ENCODE measurements at regions not wholly inside any gene's neighbourhood (a gene's known extent, or its start where the extent isn't known, plus 50 kb on each side); places are given as distances from the start of the nearest gene placed in this dataset.
"Not testable (repeated sequence)": the region's sequence is repeated elsewhere in the genome, so short reads cannot be mapped to it uniquely, and the experiment has no call there.

- DNase-seq: no peak
These were observed 145.5 kb downstream of the CTH start for GRCh38 chr1:70556541-70556940.

DNA sequence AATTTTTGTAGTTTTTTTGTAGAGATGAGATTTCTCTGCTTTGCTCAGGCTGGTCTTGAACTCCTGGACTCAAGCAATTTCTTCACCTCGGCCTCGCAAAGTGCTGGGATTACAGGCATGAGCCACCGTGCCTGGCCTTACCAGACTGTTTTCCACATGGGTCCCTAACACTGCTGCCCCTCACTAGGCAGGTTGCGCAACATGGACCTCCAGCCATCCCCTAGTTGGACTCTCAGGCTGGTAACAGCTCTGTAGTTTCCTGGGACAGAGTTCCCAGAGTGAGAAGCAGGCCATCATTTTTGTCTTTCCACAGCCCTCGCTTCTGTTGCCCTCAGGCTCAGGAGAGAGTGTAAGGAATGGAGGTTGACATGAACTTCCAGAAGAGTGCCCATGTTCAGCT lies 156.1 kb downstream of the CTH start:
- no peak for DNase-seq

DNA sequence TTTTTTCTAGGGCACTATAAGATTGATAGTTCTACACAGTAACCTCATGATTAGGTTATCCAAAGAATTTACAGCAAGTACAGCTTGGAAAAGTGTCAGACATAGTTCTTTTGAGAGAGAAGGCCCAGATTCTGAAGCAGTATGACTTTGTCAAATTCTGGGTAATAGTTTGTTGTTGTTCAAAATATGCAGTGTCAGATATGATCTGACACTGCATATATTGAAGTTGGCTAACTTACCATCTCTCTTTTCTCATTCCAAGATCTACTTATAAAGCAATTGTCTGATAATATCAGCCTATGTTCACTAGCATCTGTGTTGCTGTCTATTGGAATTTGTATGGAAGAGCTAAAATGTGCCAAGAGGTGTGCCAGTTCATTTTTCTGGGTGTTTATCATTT lies 160.1 kb downstream of the CTH start:
- no peak for DNase-seq

DNA sequence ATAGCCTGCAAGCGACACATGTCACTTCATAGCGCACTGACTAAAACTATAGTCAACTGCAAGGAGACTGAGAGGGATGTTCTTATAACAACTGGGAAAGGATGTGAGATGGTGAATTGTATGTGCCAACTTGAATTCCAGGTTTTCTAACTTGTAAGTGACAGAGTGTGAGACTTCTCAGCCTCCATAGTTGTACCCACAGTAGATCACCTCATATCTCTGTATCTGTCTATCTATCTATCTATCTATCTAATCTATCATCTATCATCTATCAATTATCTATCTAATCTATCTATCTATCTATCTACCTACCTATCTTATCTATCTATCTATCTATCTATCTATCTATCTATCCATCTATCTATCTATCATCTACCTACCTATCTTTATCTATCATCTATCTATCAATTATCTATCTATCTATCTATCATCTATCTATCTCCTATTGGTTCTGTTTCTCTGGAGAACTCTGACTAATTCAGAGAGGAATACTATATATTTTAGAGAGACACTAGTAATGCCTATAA lies 162.3 kb downstream of the CTH start:
- no peak for DNase-seq

- no peak for DNase-seq
These were observed 170.6 kb downstream of the CTH start for GRCh38 chr1:70581661-70582060.

DNA sequence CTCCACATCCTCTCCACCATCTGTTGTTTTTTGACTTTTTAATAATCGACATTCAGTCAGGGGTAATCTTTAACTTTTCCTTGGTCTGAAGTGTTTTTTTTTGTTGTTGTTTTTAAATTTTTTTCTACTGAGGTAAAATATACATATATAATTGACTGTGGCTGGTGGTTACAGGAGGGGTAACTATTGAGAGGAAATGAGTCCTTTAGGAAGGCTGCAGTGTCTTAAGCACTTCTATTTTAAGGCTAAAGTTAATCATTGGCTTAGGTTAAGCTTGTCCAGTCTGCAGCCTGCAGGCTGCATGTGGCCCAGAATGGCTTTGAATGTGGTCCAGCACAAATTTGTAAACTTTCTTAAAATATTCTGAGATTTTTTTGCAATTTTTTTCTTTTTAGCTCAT lies 172.5 kb downstream of the CTH start:
- DNase-seq: no peak

DNA sequence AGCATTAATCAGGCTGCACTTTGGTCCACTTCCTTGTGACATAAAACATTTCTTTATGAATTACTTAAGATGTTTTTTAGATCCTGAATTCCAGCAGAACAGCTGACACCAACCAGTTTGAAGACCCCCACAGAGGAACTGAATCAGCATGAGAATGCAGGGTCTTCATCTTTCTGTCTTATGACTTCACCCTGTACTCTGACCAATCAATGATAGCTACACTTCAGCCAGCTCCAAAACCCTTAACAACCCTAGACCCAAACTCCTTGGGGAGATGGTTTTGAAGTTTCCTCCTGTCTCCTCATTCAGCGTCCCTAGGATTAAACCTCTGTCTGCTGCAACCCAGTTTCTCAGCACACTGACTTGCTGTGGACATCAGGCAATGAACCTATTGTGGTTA lies 175.0 kb downstream of the CTH start:
- DNase-seq: no peak

GRCh38 chr1:70587872-70588366 lies 176.9 kb downstream of the CTH start:
- DNase-seq: no peak

DNA sequence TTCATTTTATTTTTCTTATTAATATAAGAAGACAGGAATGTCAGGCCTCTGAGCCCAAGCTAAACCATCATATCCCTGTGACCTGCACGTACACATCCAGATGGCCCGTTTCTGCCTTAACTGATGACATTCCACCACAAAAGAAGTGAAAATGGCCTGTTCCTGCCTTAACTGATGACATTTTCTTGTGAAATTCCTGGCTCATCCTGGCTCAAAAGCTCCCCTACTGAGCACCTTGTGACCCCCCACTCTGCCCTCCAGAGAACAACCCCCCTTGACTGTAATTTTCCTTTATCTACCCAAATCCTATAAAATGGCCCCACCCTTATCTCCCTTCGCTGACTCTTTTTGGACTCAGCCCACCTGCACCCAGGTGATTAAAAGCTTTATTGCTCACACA lies 182.5 kb downstream of the CTH start:
- not testable (repeated sequence) for DNase-seq

- no peak for DNase-seq
These were observed 197.7 kb downstream of the CTH start for GRCh38 chr1:70608815-70609214.

GRCh38 chr1:70610164-70610563 lies 199.1 kb downstream of the CTH start:
- DNase-seq: not testable (repeated sequence)

DNA sequence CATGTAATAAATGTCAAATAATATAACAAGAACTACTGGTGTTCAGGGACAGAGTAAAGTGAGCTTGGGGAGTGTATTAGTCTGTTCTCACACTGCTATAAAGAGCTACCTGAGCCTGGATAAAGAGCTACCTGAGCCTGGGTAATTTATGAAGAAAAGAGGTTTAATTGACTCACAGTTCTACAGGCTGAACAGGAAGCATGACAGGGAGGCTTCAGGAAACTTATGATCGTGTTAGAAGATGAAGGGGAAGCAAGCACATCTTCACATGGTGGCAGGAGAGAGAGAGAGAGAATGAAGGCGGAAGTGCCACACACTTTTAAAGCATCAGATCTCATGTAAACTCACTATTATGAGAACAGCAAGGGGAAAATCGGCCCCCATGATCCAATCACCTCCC lies 205.9 kb downstream of the CTH start:
- no peak for DNase-seq

DNA sequence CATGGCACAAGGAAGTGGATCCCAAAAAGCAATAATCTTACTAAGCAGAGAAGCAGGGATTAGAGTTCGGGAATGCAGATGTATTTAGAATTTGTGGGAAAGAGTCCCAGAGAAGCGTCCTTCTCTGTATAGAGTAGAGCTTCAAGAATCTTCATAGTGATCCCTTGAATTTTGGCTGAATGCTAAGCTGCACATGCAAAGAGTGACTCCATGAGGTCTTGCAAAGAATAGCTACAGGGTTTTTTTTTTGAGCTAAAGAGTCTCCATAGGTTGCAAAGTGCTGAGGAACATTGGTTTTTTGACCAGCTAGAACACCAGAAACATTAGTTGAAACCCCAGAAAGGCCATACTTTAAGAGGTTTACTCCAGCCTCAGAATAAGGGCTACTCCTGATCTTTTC lies 206.7 kb downstream of the CTH start:
- no peak for DNase-seq

- no peak for DNase-seq
These were observed 216.8 kb downstream of the CTH start for GRCh38 chr1:70627910-70628309.

DNA sequence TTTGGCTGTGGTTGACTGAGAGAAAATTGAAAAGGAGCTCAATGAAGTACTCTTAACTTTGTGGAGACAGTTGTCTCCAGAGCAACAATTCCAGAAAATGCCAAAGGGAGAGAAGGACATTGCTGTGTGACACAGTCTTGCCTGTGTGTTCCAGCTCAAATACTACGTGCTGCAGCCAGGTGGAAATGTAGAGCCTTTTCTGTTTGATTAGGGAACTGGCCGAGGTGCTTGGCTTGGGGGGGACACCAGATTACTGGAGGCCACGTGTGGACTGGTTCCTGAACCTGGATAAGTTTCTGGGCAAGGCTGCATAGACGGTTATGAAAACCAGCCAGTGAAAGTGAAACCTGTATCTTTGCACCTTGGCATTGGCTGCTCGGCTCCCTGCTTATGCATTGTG lies 217.9 kb downstream of the CTH start:
- no peak for DNase-seq

GRCh38 chr1:70633004-70633403 lies 221.9 kb downstream of the CTH start:
- no peak for DNase-seq

- no peak for DNase-seq
These were observed 224.8 kb downstream of the CTH start for GRCh38 chr1:70635868-70636267.

DNA sequence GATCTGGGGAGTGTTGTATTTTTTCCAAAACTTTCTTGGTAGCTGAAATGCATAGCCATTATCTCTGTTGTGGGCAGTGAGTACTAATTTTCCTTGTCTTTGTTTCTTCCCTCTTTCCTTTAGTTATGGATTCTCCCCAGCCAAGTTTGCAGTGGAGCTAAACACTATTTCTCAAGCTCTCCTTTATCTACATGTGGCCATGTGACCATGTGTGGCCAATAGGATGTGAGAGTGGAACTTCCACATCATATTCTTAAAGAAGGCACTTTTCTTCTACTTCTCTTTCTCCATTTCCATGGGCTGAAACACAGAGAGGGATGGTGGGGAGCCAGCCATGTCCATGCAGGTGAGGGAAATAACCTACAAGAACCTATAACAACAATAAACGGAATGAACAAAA lies 230.8 kb downstream of the CTH start:
- DNase-seq: no peak

GRCh38 chr1:70656361-70656760 lies 245.3 kb downstream of the CTH start:
- DNase-seq: no peak

- DNase-seq: no peak
These were observed 248.8 kb downstream of the CTH start for GRCh38 chr1:70659891-70660290.

GRCh38 chr1:70666381-70667140 lies 255.5 kb downstream of the CTH start:
- DNase-seq: no peak

DNA sequence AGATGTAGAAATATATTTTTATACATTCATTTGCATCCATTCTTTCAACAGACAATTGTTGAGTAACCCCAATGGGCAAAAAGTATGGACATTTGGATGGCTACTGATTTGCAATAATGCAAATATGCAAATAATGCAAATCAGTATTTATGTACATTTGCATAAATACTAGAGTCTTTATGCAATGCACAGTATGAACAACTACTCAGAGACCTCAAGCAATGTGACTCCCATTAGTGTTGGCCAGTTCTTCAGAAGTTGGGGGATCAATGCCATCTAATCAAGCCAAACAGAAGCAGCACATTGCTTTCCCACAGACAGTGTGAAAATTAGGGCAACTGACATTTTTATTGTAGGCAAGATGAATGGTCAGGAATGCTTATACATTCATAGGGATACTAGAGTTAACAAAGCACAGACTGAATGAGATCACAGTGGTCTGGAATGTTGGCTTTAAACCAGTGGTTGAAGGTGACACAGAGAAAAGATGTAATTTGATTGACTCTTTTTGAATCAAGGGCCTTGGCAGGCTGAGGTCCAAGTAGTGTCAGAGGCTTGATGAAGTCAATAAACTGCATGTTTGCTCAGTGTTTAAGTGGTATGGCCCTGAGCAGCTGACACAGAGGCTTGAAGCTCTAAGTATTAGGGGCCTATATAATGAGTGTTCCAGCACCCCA lies 256.6 kb downstream of the CTH start:
- no peak for DNase-seq

- no peak for DNase-seq
These were observed 259.9 kb downstream of the CTH start for GRCh38 chr1:70671006-70671405.

- no peak for DNase-seq
These were observed 261.4 kb downstream of the CTH start for GRCh38 chr1:70672442-70672888.

Measured in GOT3 (cell line).